SKM-1 (cell line): ENCODE measurements at regions not wholly inside any gene's neighbourhood (a gene's known extent, or its start where the extent isn't known, plus 50 kb on each side); places are given as distances from the start of the nearest gene placed in this dataset.
"Not testable (repeated sequence)": the region's sequence is repeated elsewhere in the genome, so short reads cannot be mapped to it uniquely, and the experiment has no call there.

Experiments
- DNase-seq: peaks from one replicate; lab custom pipeline; 2025; ENCODE audit not compliant: unreplicated experiment; lab: John Stamatoyannopoulos, UW

DNA sequence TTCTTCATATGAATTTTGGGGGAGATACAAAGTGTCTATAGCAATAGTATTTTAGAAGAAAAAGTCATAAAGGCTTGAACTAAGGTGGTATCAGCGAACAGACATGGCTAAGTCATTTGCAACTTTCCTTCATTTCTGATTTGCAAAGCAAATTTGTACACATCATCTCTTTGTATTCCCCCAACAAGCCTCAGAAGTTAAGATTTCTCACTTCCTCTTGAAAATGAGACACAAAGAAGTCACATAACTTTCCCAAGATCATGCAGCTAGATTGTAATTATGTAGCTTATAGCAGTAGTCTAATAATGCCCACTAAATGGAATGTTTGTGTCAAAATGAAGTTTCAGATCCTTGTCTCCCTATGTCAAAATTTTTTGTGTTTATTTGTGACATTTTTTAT, 709.8 kb upstream of the HS3ST1 start:
- no peak for DNase-seq

GRCh38 chr4:12137575-12137974, 708.9 kb upstream of the HS3ST1 start:
- no peak for DNase-seq

- peak; percentile 61 for DNase-seq
Observed at GRCh38 chr4:12126474-12126873, 697.8 kb upstream of the HS3ST1 start.

DNA sequence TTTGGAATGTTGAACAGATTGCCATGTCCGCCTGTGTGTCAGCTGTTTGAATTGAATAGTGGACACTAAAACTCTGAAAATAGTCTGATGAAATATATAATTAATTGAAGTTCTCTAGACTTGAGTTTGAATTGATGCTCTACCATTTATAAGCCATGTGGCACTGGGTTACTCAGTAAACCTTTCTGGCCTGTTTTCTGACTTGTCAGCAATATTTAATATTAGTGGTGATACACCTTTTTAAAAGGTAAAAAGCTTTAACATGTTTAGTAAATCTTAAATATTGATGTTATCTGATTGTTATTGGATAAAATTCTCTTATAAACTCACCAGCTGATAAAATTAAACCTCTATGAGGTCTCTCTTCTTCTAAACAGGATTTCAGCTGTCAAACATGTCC, 695.4 kb upstream of the HS3ST1 start:
- DNase-seq = no peak

- DNase-seq = peak; percentile 86
Observed at GRCh38 chr4:12123707-12124106, 695.0 kb upstream of the HS3ST1 start.

GRCh38 chr4:12122316-12122715, 693.6 kb upstream of the HS3ST1 start:
- DNase-seq = no peak

DNA sequence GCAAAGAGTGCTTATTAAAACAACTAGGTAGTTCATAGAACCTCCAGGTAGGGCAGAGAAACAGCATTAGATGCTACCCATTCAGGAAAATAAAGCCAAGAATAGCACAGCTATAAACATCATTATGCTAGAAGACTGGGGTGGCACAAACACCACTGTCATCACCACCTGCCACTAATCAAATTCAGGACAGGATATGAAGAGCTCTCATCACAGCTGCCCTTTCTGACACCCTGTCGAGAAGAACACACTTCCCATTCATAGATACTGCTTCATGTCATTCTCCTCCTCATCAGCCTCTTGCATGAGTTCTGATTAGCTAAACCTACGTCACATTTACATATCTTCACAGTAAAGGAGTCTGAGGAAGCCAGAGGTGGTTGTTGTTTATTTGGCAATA, 692.3 kb upstream of the HS3ST1 start:
- DNase-seq = no peak

DNA sequence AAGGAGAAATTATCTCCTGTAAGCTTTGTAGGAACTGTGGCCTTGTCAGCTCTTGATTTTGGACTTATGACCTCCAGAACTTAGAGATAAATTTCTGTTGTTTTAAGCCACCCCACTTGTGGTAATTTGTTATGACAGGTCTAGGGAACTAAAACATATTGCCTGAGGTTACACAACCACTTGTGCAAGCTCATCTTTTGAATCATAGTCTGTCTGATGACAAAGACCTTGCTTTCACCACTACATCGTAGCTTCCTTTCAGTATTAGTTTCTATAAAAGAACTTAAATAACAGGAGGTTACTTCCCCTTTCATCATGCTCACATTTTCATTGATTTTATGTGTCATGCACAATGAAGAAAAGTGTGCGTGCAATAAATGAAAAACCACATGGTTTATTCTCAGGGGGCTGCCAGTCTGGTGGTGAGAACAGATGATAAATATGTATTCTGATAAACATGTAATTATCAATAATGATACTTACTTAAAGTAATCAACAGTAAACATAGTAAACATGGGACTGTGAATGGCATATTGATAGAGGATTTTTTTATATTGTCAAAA, 690.0 kb upstream of the HS3ST1 start:
- peak; percentile 98 for DNase-seq

DNA sequence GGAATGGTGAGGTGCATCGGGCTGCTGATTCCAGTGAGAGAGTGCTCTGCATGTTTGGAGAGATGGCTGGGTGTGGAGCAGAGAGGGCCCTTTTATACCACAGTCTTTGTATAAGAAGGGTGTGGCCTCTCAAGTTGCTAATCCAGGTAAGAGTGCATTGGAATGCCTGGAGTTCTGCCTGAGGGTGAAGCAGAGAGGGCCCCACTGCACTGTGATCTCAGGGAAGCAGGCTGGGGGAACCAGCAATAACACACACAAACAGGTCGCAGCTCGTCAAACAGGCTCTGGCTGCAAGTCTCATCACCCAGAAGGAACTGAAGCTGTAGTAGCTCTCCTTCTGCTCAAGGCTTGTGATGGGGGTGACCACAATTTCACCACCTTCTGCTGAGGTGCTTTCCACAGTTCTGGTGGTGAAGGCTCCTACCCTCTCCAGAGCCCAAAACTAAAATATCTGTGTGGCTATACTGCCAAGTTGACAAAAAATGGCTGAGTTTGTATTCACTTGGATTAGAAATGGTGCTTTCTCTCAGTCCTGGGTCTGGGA, 687.4 kb upstream of the HS3ST1 start:
- peak; percentile 67 for DNase-seq

- peak; percentile 92 for DNase-seq
Observed at GRCh38 chr4:12110627-12111026, 681.9 kb upstream of the HS3ST1 start.

DNA sequence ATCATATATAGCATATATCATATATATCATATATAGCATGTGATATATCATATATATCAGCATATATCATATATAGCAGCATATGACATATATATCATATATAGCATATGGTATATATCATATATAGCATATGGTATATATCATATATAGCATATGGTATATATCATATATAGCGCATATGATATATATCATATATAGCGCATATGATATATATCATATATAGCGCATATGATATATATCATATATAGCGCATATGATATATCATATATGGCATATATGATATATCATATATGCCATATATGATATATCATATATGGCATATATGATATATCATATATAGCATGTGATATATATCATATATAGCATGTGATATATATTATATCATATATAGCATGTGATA, 680.4 kb upstream of the HS3ST1 start:
- DNase-seq = not testable (repeated sequence)

- no peak for DNase-seq
Observed at GRCh38 chr4:12105519-12105918, 676.8 kb upstream of the HS3ST1 start.

GRCh38 chr4:12089920-12090319, 661.2 kb upstream of the HS3ST1 start:
- DNase-seq = not testable (repeated sequence)

DNA sequence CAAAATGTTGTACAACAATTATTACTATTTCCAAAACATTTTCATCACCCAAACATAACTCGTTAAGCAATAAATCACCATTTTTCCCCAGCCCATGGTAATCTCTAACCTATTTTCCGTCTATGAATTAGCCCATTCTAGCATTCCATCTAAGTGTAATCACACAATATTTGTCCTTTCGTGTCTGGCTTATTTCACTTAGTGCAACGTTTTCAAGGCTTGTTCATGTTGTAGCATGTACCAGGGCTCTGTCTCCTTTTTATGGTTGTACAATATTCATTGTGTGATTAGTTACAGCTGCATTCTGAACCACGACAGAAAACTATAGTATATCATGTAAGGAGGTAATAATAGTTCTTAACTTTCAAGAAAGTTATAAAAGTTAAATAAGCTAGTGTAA, 656.0 kb upstream of the HS3ST1 start:
- no peak for DNase-seq

- no peak for DNase-seq
Observed at GRCh38 chr4:12071316-12071715, 642.6 kb upstream of the HS3ST1 start.

GRCh38 chr4:12053966-12054365, 625.3 kb upstream of the HS3ST1 start:
- DNase-seq = no peak

- no peak for DNase-seq
Observed at GRCh38 chr4:12053556-12053955, 624.9 kb upstream of the HS3ST1 start.

DNA sequence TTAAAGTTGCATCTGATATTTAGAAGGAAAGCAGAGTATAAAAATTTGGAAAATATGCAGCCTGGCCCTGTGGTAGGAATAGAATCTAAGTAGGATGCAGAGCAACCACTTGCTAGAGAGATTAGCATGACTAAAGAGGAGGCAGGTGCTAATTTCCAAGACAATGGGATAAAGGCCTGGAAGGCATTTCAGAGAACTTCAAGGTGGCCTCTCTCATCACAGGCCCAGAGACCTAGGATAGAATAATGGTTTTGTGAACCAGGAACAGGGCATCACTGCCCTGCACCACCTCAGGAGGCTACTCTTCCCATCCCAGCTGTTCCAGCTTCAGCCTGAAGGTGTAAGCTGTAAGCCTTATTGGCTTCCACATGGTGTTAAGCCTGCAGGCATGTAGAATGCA, 621.7 kb upstream of the HS3ST1 start:
- no peak for DNase-seq

DNA sequence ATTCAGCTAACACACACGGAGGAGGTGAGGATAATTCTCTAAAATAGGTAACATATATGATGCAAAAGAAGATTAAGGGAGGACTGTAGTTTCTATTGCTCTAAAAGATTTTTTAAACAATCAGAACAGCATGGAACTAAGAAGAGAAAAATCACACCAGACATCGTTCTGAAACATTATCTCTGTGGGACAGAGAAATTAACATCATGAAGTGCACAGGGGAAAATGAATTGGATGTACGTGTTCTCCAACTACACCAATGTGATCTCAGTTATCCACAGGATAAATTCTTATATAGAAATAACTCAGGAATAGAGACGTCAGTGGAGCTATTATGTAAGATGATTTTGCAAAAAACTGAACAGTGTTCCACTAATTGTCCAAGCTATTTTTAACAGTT, 614.1 kb upstream of the HS3ST1 start:
- DNase-seq = no peak

GRCh38 chr4:12041828-12042227, 613.1 kb upstream of the HS3ST1 start:
- peak; percentile 49 for DNase-seq

DNA sequence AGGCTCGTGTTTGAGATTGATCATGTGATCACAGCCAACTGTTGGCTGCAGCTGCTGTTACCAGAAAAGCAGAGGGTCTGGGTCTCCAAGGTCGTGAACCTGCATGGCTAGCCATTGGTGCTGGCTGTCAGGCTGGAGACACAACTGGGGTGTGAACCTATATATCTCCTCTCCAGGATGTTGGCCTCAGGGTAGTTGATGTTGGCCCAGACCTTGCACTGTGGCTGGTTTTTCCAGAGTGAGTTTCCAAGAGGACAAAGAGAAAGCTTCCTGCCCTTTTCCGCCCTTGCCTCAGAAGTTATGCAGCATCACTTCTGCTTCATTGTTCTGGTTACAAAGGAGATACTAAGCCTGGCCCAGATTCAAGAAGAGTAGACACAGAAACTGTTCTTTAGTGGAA, 607.8 kb upstream of the HS3ST1 start:
- no peak for DNase-seq

- no peak for DNase-seq
Observed at GRCh38 chr4:12028258-12028657, 599.6 kb upstream of the HS3ST1 start.

DNA sequence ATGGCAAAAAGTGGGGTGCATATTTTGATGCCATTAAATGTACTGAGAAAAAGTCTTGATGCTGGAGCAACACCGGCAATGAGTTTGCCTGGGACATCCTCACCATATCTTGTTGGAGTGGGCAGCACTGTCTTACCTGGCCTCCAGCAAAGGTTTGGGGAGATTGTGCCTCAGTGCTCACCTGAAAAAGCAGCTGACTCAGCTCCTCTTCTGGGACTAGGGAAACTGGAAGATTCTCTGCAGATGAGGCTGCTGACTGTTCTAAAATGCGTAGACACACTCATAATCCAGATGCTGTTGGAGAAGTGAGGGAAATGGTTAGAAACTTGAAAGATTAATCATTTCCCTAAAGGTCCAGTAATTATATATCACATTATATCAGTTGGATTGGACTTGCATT, 593.7 kb upstream of the HS3ST1 start:
- no peak for DNase-seq
